BLaER1 treated with 17β-estradiol and CSF1 and Interleukin-3, amounts not matched to agents 10 nM and 100 nM (cell line): ENCODE measurements at regions not wholly inside any gene's neighbourhood (a gene's known extent, or its start where the extent isn't known, plus 50 kb on each side); places are given as distances from the start of the nearest gene placed in this dataset.

Experiments
- H3K27ac ChIP-seq, 11 experiments: shearing (Covaris generic); formaldehyde crosslinking; 2 replicates each; pipeline ENCODE4 v1.8.1; 2022
- H3K27me3 ChIP-seq, 11 experiments: shearing (Covaris generic); formaldehyde crosslinking; 2 replicates each; pipeline ENCODE4 v1.8.1; 2022
- H3K36me3 ChIP-seq, 11 experiments: shearing (Covaris generic); formaldehyde crosslinking; 2 replicates each; pipeline ENCODE4 v1.8.1; 2022
- H3K4me1 ChIP-seq, 10 experiments: shearing (Covaris generic); formaldehyde crosslinking; 2 replicates each; pipeline ENCODE4 v1.8.1; 2022
- H3K4me2 ChIP-seq, 11 experiments: shearing (Covaris generic); formaldehyde crosslinking; 2 replicates each; pipeline ENCODE4 v1.8.1; 2022
- H3K4me3 ChIP-seq, 10 experiments: shearing (Covaris generic); formaldehyde crosslinking; 2 replicates each; pipeline ENCODE4 v1.8.1; 2022
- H3K9ac ChIP-seq, 11 experiments: shearing (Covaris generic); formaldehyde crosslinking; 2 replicates each; pipeline ENCODE4 v1.8.1; 2022
- H3K9me3 ChIP-seq, 11 experiments: shearing (Covaris generic); formaldehyde crosslinking; replicated peaks in 1 of 11; 2 replicates each; pipeline ENCODE4 v1.8.1; 2022
- H4K20me1 ChIP-seq, 11 experiments: shearing (Covaris generic); formaldehyde crosslinking; 2 replicates each; pipeline ENCODE4 v1.8.1; 2022
- Cebpa-rat ChIP-seq, 11 experiments: shearing (Covaris generic); IDR thresholded peaks; 2 replicates each; pipeline ENCODE4 v1.8.1; 2022

DNA sequence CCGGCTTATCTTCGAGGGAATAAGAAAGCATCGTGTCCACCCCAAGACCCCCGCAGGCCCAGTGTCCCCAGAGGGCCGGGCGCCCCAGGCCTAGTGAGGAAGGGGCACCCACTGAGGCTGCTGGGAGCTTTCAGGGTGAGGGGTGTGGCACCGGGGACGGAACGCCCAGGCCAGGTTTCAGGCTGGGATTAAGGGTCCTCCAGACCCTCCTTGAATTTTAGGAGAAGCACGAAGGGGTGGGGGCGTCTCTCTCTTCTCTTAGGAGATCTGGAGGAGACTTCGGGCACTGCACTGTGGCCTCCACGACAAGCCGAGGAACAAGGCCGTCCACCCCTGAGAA, 96.8 kb downstream of the PDGFA start:
- 0 out of 22 replicates have a peak, but pooled peaks cover 0 to under 1% (median 0%) of the 10 kb centered on the region in 11 experiments for H3K36me3 ChIP-seq
- peak overlapping the region in 6 of 11 experiments; percentile 86 to 92 (median 89); a peak in 9 of 22 replicates for H3K4me2 ChIP-seq
- peaks cover 9 to 13% (median 12%) of the 10 kb centered on the region in 11 experiments for H3K9me3 ChIP-seq
- H3K4me3 ChIP-seq, result no peak overlapping the region
- H3K4me1 ChIP-seq, result peaks cover 10 to 48% (median 38%) of the 10 kb centered on the region in 10 experiments
- peaks cover 0 to 9% (median 0%) of the 10 kb centered on the region in 11 experiments; a peak in 2 of 22 replicates for H4K20me1 ChIP-seq
- no peak overlapping the region for H3K27ac ChIP-seq
- H3K9ac ChIP-seq, result no peak overlapping the region
- no peak for TF ChIP-seq Cebpa-rat (IDR thresholded peaks at IDR 0.05)
- H3K27me3 ChIP-seq, result no peaks in the 10 kb centered on the region; a peak in 1 of 22 replicates

DNA sequence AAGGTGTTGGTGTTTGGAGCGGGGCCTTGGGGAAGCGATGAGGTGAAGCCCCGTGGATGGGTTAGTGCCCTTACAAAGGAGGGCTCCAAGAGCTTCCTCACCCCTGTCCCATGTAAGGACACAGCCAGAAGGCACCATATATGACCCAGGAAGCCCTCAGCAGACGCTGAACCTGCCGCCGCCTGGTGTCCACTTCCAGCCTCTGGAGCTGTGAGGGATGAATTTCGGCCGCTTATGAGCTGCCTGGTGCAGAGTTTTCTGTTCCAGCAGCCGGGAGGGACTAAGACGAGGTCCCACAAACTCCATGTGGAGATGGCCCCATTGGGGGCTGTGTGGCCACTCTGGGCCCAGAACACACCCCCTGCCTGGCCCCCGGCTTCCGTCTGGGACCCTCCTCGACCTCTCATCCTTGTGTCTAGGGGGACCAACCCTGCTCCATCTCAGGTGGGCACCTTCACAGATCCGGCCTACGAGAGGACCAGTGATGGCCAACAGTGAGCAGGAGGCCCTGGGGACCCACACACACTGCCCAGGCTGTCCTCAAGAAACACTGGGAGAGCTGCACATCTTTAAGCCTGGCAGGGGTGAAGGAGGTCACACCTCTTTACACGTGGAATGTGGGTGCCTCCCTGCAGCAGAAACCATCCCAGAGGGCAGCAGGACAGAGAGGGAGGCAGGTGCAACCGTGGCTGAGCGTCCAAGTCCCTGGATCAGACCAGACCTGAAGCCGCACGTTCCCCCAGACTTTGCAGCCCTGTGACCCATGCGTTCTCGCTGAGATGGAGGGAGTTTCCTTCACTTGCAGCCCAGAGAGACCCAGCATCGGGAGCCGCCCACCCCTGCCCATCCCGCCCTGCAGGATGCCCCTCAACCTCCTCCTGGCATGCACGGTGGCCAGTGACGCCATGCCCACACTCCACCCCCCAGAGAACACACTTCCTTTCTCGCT, 96.1 kb downstream of the PDGFA start:
- peaks cover 2 to 5% (median 4%) of the 10 kb centered on the region in 11 experiments; a peak in 18 of 22 replicates for H3K9me3 ChIP-seq
- no peak overlapping the region for H3K4me3 ChIP-seq
- peak overlapping the region; percentile 40 to 92 (median 86); a peak in 21 of 22 replicates for H3K4me2 ChIP-seq
- TF ChIP-seq Cebpa-rat (IDR thresholded peaks at IDR 0.05), result no peak
- H3K27ac ChIP-seq, result no peak overlapping the region
- H3K27me3 ChIP-seq, result no peaks in the 10 kb centered on the region; a peak in 1 of 22 replicates
- H4K20me1 ChIP-seq, result peaks cover 0 to 9% (median 0%) of the 10 kb centered on the region in 11 experiments; a peak in 3 of 22 replicates
- peaks cover 10 to 48% (median 38%) of the 10 kb centered on the region in 10 experiments for H3K4me1 ChIP-seq
- no peak overlapping the region for H3K9ac ChIP-seq
- H3K36me3 ChIP-seq, result no peaks in the 10 kb centered on the region

DNA sequence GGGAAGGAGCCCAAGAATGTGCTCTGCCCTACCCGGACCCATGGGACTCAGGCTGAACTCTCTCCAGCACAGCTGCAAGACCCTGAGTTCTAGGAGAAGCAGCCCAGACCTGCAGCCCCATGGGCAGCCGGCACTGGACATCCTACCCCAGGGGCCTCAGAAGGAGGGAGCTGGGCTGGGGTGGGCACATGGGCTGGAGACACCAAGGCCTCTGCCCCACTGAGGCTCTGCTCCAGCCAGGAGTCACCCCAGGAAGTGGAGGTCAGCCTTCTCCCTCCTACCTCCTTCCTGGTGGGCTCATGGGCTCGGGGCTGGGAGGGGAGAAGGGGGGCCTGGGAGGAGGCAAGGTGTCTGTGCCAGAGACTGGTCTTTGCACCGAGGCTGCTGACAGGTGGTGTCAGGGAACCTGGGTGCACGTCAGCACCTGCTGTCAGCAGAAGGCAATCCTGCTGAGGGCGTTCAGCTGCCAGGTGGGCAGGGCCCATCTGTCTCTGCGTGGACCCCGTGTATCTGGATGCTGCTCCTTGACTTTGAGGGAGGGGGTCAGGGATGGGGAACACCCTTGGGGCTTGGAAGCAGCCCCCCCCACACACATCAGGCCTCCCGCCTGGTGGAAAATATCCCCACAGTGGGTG, 95.2 kb downstream of the PDGFA start:
- Histone ChIP-seq H3K36me3 (no peaks in the 10 kb centered on the region), H3K4me2 (peak overlapping the region; percentile 40 to 92 (median 86)), H4K20me1 (peaks cover 0 to 9% (median 0%) of the 10 kb centered on the region in 11 experiments; a peak in 3 of 22 replicates), H3K4me3 (peak overlapping the region in 1 of 10 experiments; percentile 4; a peak in 1 of 20 replicates), H3K27ac (peak overlapping the region in 1 of 11 experiments; percentile 7; a peak in 1 of 22 replicates), H3K4me1 (peaks cover 10 to 48% (median 38%) of the 10 kb centered on the region in 10 experiments), H3K9ac (peak overlapping the region in 4 of 11 experiments; percentile 13 to 40 (median 26); a peak in 3 of 22 replicates), H3K27me3 (no peaks in the 10 kb centered on the region; a peak in 1 of 22 replicates), H3K9me3 (no peaks in the 10 kb centered on the region)
- TF ChIP-seq Cebpa-rat (IDR thresholded peaks at IDR 0.05), result no peak

DNA sequence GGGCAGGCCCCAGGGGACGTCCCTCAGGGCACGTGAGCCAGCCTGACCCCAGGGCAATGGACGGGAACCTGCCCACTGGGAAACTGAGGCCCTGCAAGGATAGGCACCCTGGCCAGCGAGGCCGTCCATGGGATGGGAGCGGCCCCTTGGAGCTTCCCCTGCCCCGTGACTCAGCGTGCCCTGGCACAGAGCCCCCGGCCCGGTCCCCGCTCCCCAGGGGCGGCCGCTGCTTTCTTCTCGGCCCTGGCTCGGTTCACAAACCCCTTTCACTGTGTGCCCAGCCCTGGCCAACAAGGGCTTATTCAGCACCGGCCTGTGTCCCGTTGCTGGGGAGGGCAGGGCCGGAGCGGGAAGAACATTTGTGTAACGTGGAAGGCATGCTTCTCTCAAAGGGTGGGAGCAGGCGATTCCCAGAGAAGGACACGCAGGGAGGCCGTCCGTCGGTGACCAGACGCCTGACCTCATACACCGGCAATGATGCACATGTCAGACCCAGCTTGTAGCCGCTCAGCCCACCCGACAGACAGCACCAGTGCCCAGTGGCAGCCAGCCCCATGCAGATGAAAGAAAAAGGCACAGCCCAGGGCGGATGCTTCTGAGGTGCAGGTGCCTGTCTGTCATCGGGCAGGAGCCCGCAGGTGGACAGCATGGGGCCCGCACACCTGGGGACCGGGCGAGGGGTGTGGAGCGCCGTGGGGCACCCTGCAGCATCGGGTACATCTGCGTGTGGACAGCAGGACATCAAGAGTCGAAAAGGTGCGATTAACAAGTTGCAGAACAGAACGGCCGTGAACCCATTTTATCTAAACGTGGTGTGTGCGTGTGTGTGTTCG, 94.5 kb downstream of the PDGFA start:
- H3K4me3 ChIP-seq, result peak overlapping the region in 1 of 10 experiments; percentile 4; a peak in 1 of 20 replicates
- H3K4me2 ChIP-seq, result peak overlapping the region; percentile 40 to 92 (median 86)
- no peak for TF ChIP-seq Cebpa-rat (IDR thresholded peaks at IDR 0.05)
- peaks cover 10 to 48% (median 38%) of the 10 kb centered on the region in 10 experiments for H3K4me1 ChIP-seq
- H3K36me3 ChIP-seq, result no peaks in the 10 kb centered on the region
- H3K27ac ChIP-seq, result peak overlapping the region in 1 of 11 experiments; percentile 7; a peak in 1 of 22 replicates
- peaks cover 0 to 9% (median 0%) of the 10 kb centered on the region in 11 experiments; a peak in 3 of 22 replicates for H4K20me1 ChIP-seq
- peak overlapping the region in 4 of 11 experiments; percentile 14 to 40 (median 33); a peak in 3 of 22 replicates for H3K9ac ChIP-seq
- no peaks in the 10 kb centered on the region for H3K9me3 ChIP-seq
- no peaks in the 10 kb centered on the region; a peak in 1 of 22 replicates for H3K27me3 ChIP-seq

DNA sequence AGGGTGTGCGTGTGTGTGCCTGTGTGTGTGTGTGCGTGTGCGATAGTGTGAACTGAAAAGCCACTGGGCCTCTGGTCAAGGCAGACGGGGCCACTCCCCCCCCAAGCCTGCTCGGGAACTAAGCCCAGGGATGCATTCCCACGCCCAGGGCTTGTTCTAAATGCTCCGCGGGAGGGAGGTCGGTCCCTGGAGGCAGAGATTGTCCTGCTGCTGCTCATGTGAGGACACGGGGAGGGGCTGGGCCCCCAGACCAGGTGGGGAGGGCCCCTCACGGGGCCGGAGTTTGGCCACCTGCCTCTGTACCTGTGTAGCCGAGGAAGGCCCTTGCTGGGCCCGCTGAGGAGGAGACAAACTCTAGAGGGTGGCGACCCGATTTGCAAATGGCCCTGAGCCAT, 93.9 kb downstream of the PDGFA start:
- no peak overlapping the region for H3K9ac ChIP-seq
- H3K27me3 ChIP-seq, result no peaks in the 10 kb centered on the region; a peak in 1 of 22 replicates
- peaks cover 0 to 9% (median 0%) of the 10 kb centered on the region in 11 experiments; a peak in 3 of 22 replicates for H4K20me1 ChIP-seq
- no peak overlapping the region for H3K4me3 ChIP-seq
- H3K4me2 ChIP-seq, result peak overlapping the region in 8 of 11 experiments; percentile 80 to 92 (median 88); a peak in 14 of 22 replicates
- no peaks in the 10 kb centered on the region for H3K9me3 ChIP-seq
- H3K27ac ChIP-seq, result no peak overlapping the region
- no peak for TF ChIP-seq Cebpa-rat (IDR thresholded peaks at IDR 0.05)
- peaks cover 10 to 48% (median 38%) of the 10 kb centered on the region in 10 experiments for H3K4me1 ChIP-seq
- H3K36me3 ChIP-seq, result no peaks in the 10 kb centered on the region

DNA sequence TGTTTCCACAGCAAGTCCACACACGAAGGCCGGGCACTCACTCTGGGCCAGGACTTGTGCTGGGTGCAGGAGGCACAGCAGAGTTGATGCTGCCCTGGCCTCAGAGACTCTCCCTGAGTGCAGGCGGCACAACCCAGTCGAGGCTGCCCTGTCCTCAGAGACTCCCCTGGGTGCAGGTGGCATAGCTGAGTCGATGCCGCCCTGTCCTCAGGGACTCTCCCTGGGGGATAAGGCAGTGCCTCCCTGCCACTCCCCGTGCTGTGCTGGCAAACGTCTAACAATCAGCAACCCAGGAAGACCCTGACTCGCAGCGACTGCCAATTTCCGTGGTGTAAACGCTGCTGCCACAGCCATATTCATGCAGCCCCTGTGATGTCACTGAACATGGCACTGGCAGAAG, 93.1 kb downstream of the PDGFA start:
- Histone ChIP-seq H3K27me3 (no peaks in the 10 kb centered on the region; a peak in 1 of 22 replicates), H3K4me2 (peak overlapping the region in 7 of 11 experiments; percentile 5 to 66 (median 49); a peak in 10 of 22 replicates), H3K27ac (no peak overlapping the region), H3K36me3 (no peaks in the 10 kb centered on the region), H3K4me1 (peaks cover 10 to 47% (median 38%) of the 10 kb centered on the region in 10 experiments), H3K4me3 (no peak overlapping the region), H3K9me3 (no peaks in the 10 kb centered on the region), H4K20me1 (peaks cover 0 to 9% (median 0%) of the 10 kb centered on the region in 11 experiments; a peak in 3 of 22 replicates), H3K9ac (no peak overlapping the region)
- TF ChIP-seq Cebpa-rat (IDR thresholded peaks at IDR 0.05), result no peak

DNA sequence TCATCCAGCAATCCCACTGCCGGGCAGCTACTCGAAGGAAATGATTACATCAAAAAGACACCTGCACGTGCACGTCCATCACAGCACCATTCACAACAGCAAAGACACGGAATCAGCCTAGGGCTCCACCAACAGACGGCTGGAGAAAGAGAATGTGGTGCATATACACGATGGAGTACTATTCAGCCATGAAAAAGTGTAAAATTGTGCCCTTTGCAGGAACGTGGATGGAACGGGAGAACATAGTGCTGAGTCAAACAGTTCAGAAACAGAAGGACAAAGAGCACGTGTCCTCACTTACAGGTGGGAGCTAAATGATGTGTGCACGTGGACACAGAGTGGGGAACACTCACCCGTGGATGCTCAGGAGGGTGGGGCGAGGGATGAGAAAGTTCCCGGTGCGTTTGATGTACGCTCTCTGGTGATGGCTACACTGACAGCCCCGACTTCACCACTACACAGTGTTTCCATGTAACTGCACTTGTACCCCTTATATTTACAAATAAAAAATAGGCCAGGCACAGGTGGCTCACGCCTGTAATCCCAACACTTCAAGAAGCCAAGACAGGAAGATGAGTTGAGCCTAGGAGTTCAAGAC, 92.0 kb downstream of the PDGFA start:
- H3K4me3 ChIP-seq, result no peak overlapping the region
- H4K20me1 ChIP-seq, result peaks cover 0 to 9% (median 0%) of the 10 kb centered on the region in 11 experiments; a peak in 3 of 22 replicates
- H3K4me1 ChIP-seq, result peaks cover 10 to 42% (median 38%) of the 10 kb centered on the region in 10 experiments
- TF ChIP-seq Cebpa-rat (IDR thresholded peaks at IDR 0.05), result no peak
- H3K27ac ChIP-seq, result no peak overlapping the region
- no peak overlapping the region for H3K4me2 ChIP-seq
- H3K9ac ChIP-seq, result no peak overlapping the region
- no peaks in the 10 kb centered on the region for H3K9me3 ChIP-seq
- no peaks in the 10 kb centered on the region for H3K36me3 ChIP-seq
- no peaks in the 10 kb centered on the region; a peak in 1 of 22 replicates for H3K27me3 ChIP-seq

DNA sequence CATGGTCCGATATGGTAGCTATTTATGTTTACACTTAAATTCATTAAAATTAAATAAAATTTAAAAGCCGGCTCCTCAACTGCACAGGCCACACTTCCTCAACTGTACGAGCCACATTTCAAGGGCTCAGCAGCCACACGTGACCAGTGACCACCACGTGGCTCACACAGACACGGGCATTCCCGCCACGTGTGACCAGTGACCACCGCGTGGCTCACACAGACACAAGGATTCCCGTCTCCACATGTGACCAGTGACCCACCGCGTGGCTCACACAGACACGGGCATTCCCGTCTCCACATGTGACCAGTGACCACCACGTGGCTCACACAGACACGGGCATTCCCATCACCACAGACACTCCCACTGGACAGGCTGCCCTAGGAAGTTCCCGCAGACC, 91.3 kb downstream of the PDGFA start:
- Histone ChIP-seq H3K27me3 (no peaks in the 10 kb centered on the region; a peak in 1 of 22 replicates), H3K9me3 (no peaks in the 10 kb centered on the region), H3K4me2 (no peak overlapping the region), H3K4me3 (no peak overlapping the region), H3K36me3 (no peaks in the 10 kb centered on the region), H3K27ac (no peak overlapping the region), H3K9ac (no peak overlapping the region), H4K20me1 (peaks cover 0 to 9% (median 0%) of the 10 kb centered on the region in 11 experiments; a peak in 3 of 22 replicates), H3K4me1 (peaks cover 10 to 35% (median 33%) of the 10 kb centered on the region in 10 experiments)
- no peak for TF ChIP-seq Cebpa-rat (IDR thresholded peaks at IDR 0.05)
